OCI-LY7 (cell line): ENCODE measurements at regions not wholly inside any gene's neighbourhood (a gene's known extent, or its start where the extent isn't known, plus 50 kb on each side); places are given as distances from the start of the nearest gene placed in this dataset.

Source experiments
- BruUV-seq: library from RNA; stranded (reverse); fragments of 400-500 nt; replicated peaks from 2 replicates; lab custom pipeline; 2021; lab: Mats Ljungman, UMichigan
- CTCF ChIA-PET: fragments of 300-600 bp; sonication (Branson Sonifier 250); formaldehyde crosslinking; loops from one replicate; lab custom pipeline; 2022; ENCODE audit warnings: antibody characterized with exemption; ENCODE audit not compliant: unreplicated experiment; lab: Charles Lee
- POLR2A ChIA-PET: fragments of 300-600 bp; sonication (Branson Sonifier 250); formaldehyde crosslinking; loops from one replicate; lab custom pipeline; 2022; ENCODE audit warnings: antibody characterized with exemption; lab: Charles Lee
- DNase-seq: peaks from one replicate; pipeline ENCODE4 v3.0.0-alpha.2; 2015; ENCODE audit warnings: low spot score
- H2AFZ ChIP-seq: fragments of 200-600 bp; sonication (generic), shearing (Covaris generic); 2 replicates; pipeline ENCODE4 v1.6.1; 2014; ENCODE audit warnings: mild to moderate bottlenecking, antibody characterized with exemption, low read length, moderate library complexity
- H3K27ac ChIP-seq: fragments of 200-600 bp; sonication (generic); 2 replicates; pipeline ENCODE4 v1.5.1; 2014; ENCODE audit warnings: mixed run types, low read depth, mild to moderate bottlenecking, moderate library complexity, low read length, inconsistent platforms; ENCODE audit not compliant: poor library complexity, severe bottlenecking
- H3K36me3 ChIP-seq: fragments of 200-600 bp; sonication (generic); 2 replicates; pipeline ENCODE4 v1.6.1; 2014; ENCODE audit warnings: mild to moderate bottlenecking, antibody characterized with exemption, low read length, moderate library complexity, mixed read lengths; ENCODE audit not compliant: insufficient read depth
- H3K4me1 ChIP-seq: fragments of 200-600 bp; sonication (generic); 2 replicates; pipeline ENCODE4 v1.5.1; 2014; ENCODE audit warnings: mild to moderate bottlenecking, low read length; ENCODE audit not compliant: insufficient read depth, poor library complexity, severe bottlenecking
- H3K4me2 ChIP-seq: fragments of 200-600 bp; sonication (generic); 2 replicates; pipeline ENCODE4 v1.6.1; 2014; ENCODE audit warnings: mild to moderate bottlenecking, low read length
- H3K4me3 ChIP-seq: fragments of 200-600 bp; sonication (generic); 2 replicates; pipeline ENCODE4 v1.5.1; 2014; ENCODE audit warnings: mild to moderate bottlenecking, low read depth, low read length; ENCODE audit not compliant: poor library complexity, severe bottlenecking
- H3K79me2 ChIP-seq: fragments of 200-600 bp; sonication (generic); 2 replicates; pipeline ENCODE4 v1.6.1; 2016; ENCODE audit warnings: low read depth, mild to moderate bottlenecking, low read length, moderate library complexity, mixed read lengths; ENCODE audit not compliant: insufficient read depth
- H3K9me2 ChIP-seq: fragments of 200-600 bp; sonication (generic); 2 replicates; pipeline ENCODE4 v1.6.1; 2016; ENCODE audit warnings: mild to moderate bottlenecking, low read length, mixed read lengths; ENCODE audit not compliant: insufficient read depth
- H3K9me3 ChIP-seq: fragments of 200-600 bp; sonication (generic); 2 replicates; pipeline ENCODE4 v1.6.1; 2014; ENCODE audit warnings: mild to moderate bottlenecking, mixed run types, low read length, mixed read lengths
- H4K20me1 ChIP-seq: fragments of 200-600 bp; sonication (generic); 2 replicates; pipeline ENCODE4 v1.6.1; 2014; ENCODE audit warnings: mild to moderate bottlenecking, antibody characterized with exemption, low read length, moderate library complexity, mixed read lengths; ENCODE audit not compliant: insufficient read depth
- EZH2phosphoT487 ChIP-seq: fragments of 200-600 bp; sonication (generic); IDR thresholded peaks from 2 replicates; pipeline ENCODE4 v1.6.1; 2018; ENCODE audit warnings: low read depth, borderline replicate concordance, mild to moderate bottlenecking, mixed run types, antibody characterized with exemption, low read length, moderate library complexity, mixed read lengths
- intact Hi-C: fragments of 100-400 bp; cut with micrococcal nuclease; formaldehyde crosslinking; loops from one replicate; pipeline ENCODE4 v1.10.0; 2022; ENCODE audit not compliant: unreplicated experiment
- TF ChIP-seq, protein P1 (sequence below): fragments of 200-600 bp; sonication (generic); conservative IDR thresholded peaks from 2 replicates; pipeline ENCODE4 v1.5.1; 2014; ENCODE audit warnings: mild to moderate bottlenecking, antibody characterized with exemption, low read length, moderate library complexity, mixed read lengths

DNA sequence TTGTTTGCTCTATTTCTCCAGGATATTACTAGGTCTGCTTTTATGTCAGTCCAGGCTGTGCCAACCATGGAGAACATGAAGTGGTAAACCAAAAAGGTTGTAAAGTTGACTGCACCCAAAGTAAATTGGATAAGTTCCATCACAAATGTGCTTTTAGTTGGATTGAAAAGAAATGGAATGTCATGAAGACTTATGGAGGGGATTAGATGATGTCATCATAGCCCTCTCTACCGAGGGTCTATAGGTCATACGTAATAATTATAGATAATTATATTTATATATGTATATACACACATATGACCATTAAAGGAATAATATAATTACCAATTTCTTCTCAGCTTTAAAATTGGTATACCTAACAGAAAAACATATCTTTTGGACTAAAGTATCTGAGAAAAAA, 714.9 kb downstream of the NOVA1 start:
- ChIA-PET POLR2A (interaction anchor here (0.9 kb wide), 1 partner anchor 17 kb away, joined by 3 read pairs; no protein-coding TSS in a partner anchor), CTCF (no interaction called here)
- H3K27ac ChIP-seq = no peak overlapping the region
- H2AFZ ChIP-seq = no peak overlapping the region
- H3K79me2 ChIP-seq = no peaks in the 10 kb centered on the region
- no peaks in the 10 kb centered on the region for H3K36me3 ChIP-seq
- BruUV-seq = no TSS peak
- H3K9me3 ChIP-seq = 0 out of 2 replicates have a peak, but pooled peaks cover 5% of the 10 kb centered on the region
- H3K9me2 ChIP-seq = no peaks in the 10 kb centered on the region
- H3K4me2 ChIP-seq = no peak overlapping the region
- H3K4me3 ChIP-seq = no peak overlapping the region
- H4K20me1 ChIP-seq = no peaks in the 10 kb centered on the region
- intact Hi-C loops = no loop called here
- DNase-seq = no peak
- TF ChIP-seq, protein P1, sequence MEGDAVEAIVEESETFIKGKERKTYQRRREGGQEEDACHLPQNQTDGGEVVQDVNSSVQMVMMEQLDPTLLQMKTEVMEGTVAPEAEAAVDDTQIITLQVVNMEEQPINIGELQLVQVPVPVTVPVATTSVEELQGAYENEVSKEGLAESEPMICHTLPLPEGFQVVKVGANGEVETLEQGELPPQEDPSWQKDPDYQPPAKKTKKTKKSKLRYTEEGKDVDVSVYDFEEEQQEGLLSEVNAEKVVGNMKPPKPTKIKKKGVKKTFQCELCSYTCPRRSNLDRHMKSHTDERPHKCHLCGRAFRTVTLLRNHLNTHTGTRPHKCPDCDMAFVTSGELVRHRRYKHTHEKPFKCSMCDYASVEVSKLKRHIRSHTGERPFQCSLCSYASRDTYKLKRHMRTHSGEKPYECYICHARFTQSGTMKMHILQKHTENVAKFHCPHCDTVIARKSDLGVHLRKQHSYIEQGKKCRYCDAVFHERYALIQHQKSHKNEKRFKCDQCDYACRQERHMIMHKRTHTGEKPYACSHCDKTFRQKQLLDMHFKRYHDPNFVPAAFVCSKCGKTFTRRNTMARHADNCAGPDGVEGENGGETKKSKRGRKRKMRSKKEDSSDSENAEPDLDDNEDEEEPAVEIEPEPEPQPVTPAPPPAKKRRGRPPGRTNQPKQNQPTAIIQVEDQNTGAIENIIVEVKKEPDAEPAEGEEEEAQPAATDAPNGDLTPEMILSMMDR = no peak
- TF ChIP-seq EZH2phosphoT487 = no peak
- no peaks in the 10 kb centered on the region for H3K4me1 ChIP-seq

DNA sequence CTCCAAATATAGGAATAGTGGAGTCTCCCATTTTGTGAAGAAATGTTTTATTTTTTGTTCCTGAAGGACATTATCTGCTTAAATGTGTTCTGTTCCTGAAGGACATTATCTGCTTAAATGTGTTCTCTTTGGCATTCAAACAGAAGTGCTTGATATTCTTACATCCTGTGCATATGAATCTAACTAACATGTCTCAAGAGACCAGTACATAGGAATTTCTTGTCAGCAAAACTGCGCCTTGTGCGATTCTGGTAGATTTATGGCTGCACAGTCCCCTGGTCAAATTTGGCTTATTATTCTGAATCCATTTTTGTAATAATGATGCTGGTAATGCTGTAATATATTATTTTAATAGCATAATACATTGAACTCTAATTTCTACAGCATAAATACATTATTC, 722.4 kb downstream of the NOVA1 start:
- no peak for TF ChIP-seq EZH2phosphoT487
- TF ChIP-seq, protein P1 = no peak
- BruUV-seq = no TSS peak
- H3K9me3 ChIP-seq = 0 out of 2 replicates have a peak, but pooled peaks cover 5% of the 10 kb centered on the region
- no peak overlapping the region for H2AFZ ChIP-seq
- no peaks in the 10 kb centered on the region for H3K36me3 ChIP-seq
- no peaks in the 10 kb centered on the region for H3K4me1 ChIP-seq
- no peaks in the 10 kb centered on the region for H4K20me1 ChIP-seq
- H3K4me2 ChIP-seq = no peak overlapping the region
- no peak for DNase-seq
- H3K4me3 ChIP-seq = no peak overlapping the region
- intact Hi-C loops = no loop called here
- ChIA-PET POLR2A (no interaction called here), CTCF (no interaction called here)
- no peak overlapping the region for H3K27ac ChIP-seq
- no peaks in the 10 kb centered on the region for H3K79me2 ChIP-seq
- no peaks in the 10 kb centered on the region for H3K9me2 ChIP-seq

DNA sequence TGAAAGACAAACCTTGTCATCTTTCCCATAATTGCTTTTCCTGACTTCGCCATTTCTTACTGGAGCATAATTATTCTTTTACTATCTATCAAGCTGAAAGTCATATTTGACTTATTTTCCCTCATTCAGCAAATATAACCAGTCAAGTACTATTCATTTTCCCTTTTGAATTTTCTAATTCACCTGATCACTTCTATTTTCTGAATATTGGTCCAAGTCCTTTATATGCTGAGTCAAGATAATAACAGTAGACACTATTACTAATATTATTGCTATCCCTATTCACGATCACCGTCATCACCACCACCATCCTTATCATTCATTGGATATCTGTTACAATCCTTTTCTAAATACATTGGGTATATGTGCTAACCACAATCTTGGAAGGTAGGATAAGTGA, 728.0 kb downstream of the NOVA1 start:
- no peak overlapping the region for H3K27ac ChIP-seq
- H3K79me2 ChIP-seq = no peaks in the 10 kb centered on the region
- BruUV-seq = no TSS peak
- H4K20me1 ChIP-seq = no peaks in the 10 kb centered on the region
- DNase-seq = no peak
- H3K9me2 ChIP-seq = no peaks in the 10 kb centered on the region
- ChIA-PET POLR2A (no interaction called here), CTCF (no interaction called here)
- H2AFZ ChIP-seq = no peak overlapping the region
- TF ChIP-seq, protein P1 = no peak
- no peak for TF ChIP-seq EZH2phosphoT487
- no peak overlapping the region for H3K4me2 ChIP-seq
- no peaks in the 10 kb centered on the region for H3K4me1 ChIP-seq
- no peaks in the 10 kb centered on the region for H3K9me3 ChIP-seq
- H3K4me3 ChIP-seq = no peak overlapping the region
- intact Hi-C loops = no loop called here
- no peaks in the 10 kb centered on the region for H3K36me3 ChIP-seq
